GM23338 (cell line): ENCODE measurements at regions not wholly inside any gene's neighbourhood (a gene's known extent, or its start where the extent isn't known, plus 50 kb on each side); places are given as distances from the start of the nearest gene placed in this dataset.

ENCODE experiments used
- ATAC-seq: fragments of 200-7000 bp; cut with Tn5 transposase; 3 replicates; pipeline ENCODE4 v1.9.1; 2020
- DNase-seq: peaks from one replicate; pipeline ENCODE4 v3.0.0-alpha.2; 2015; ENCODE audit warnings: low spot score
- H2AFZ ChIP-seq: fragments of 200-600 bp; sonication (generic); 2 replicates; pipeline ENCODE4 v1.8.0; 2016; ENCODE audit warnings: antibody characterized with exemption, mild to moderate bottlenecking, moderate library complexity
- H3F3A ChIP-seq: fragments of 200-600 bp; sonication (generic); replicated peaks from 2 replicates; pipeline ENCODE4 v1.8.0; 2017; ENCODE audit warnings: antibody characterized with exemption, mixed run types, low read depth
- H3K27ac ChIP-seq: fragments of 200-600 bp; sonication (generic); 2 replicates; pipeline ENCODE4 v1.6.1; 2016; ENCODE audit warnings: low read depth
- H3K27me3 ChIP-seq: fragments of 200-600 bp; sonication (generic); 2 replicates; pipeline ENCODE4 v1.8.0; 2016; ENCODE audit warnings: mild to moderate bottlenecking, mixed run types, moderate library complexity; ENCODE audit not compliant: insufficient read depth
- H3K36me3 ChIP-seq: fragments of 200-600 bp; sonication (generic); 2 replicates; pipeline ENCODE4 v1.8.0; 2016; ENCODE audit warnings: mild to moderate bottlenecking; ENCODE audit not compliant: insufficient read depth
- H3K4me1 ChIP-seq: fragments of 200-600 bp; sonication (generic); 2 replicates; pipeline ENCODE4 v1.8.0; 2016; ENCODE audit warnings: mild to moderate bottlenecking, moderate library complexity; ENCODE audit not compliant: insufficient read depth
- H3K4me2 ChIP-seq: fragments of 200-600 bp; sonication (generic); 2 replicates; pipeline ENCODE4 v1.7.1; 2017; ENCODE audit warnings: mixed run types
- H3K4me3 ChIP-seq: fragments of 200-600 bp; sonication (generic); 2 replicates; pipeline ENCODE4 v1.6.1; 2016; ENCODE audit warnings: mixed run types
- H3K79me2 ChIP-seq: fragments of 200-600 bp; sonication (generic); replicated peaks from 2 replicates; pipeline ENCODE4 v1.8.0; 2017; ENCODE audit warnings: mild to moderate bottlenecking; ENCODE audit not compliant: insufficient read depth
- H3K9me2 ChIP-seq: fragments of 200-600 bp; sonication (generic); 2 replicates; pipeline ENCODE4 v1.8.0; 2017; ENCODE audit not compliant: insufficient read depth
- H4K20me1 ChIP-seq: fragments of 200-600 bp; sonication (generic); replicated peaks from 2 replicates; pipeline ENCODE4 v1.8.0; 2017; ENCODE audit warnings: mild to moderate bottlenecking; ENCODE audit not compliant: insufficient read depth
- H3K27ac Mint-ChIP-seq: 2 replicates; pipeline ENCODE4 v1.8.0; 2020; ENCODE audit warnings: inconsistent platforms, mild to moderate bottlenecking, moderate library complexity, mixed read lengths
- H3K27me3 Mint-ChIP-seq: 3 replicates; pipeline ENCODE4 v1.8.0; 2022; ENCODE audit warnings: low read depth, mild to moderate bottlenecking, moderate library complexity, mixed read lengths, inconsistent platforms; ENCODE audit not compliant: insufficient read depth, poor library complexity
- H3K36me3 Mint-ChIP-seq: 3 replicates; pipeline ENCODE4 v1.8.0; 2021; ENCODE audit warnings: low read depth, mild to moderate bottlenecking, inconsistent platforms, moderate library complexity, mixed read lengths
- H3K4me1 Mint-ChIP-seq: 3 replicates; pipeline ENCODE4 v1.8.0; 2020; ENCODE audit warnings: mild to moderate bottlenecking, inconsistent platforms, mixed read lengths
- H3K4me3 Mint-ChIP-seq: 3 replicates; pipeline ENCODE4 v1.8.0; 2021; ENCODE audit warnings: moderate library complexity, mild to moderate bottlenecking, inconsistent platforms, mixed read lengths
- H3K9me3 Mint-ChIP-seq: 3 replicates; pipeline ENCODE4 v1.8.0; 2020; ENCODE audit warnings: moderate library complexity, mild to moderate bottlenecking, inconsistent platforms, mixed read lengths
- CREB1 ChIP-seq: fragments of 250-450 bp; sonication (Bioruptor Pico); IDR thresholded peaks from 2 replicates; pipeline ENCODE4 v1.5.0; 2020; ENCODE audit warnings: low read depth, mild to moderate bottlenecking, moderate library complexity
- ETS1 ChIP-seq: IDR thresholded peaks from 2 replicates; pipeline ENCODE4 v1.6.1; 2016; ENCODE audit warnings: antibody characterized with exemption
- EZH2 ChIP-seq: fragments of 200-600 bp; sonication (generic); IDR thresholded peaks from one replicate; pipeline ENCODE4 v1.8.0; 2017; ENCODE audit warnings: antibody characterized with exemption, mild to moderate bottlenecking, low read depth; ENCODE audit not compliant: unreplicated experiment
- EZH2phosphoT487 ChIP-seq: fragments of 200-600 bp; sonication (generic); IDR thresholded peaks from one replicate; pipeline ENCODE4 v1.8.1; 2018; ENCODE audit warnings: antibody characterized with exemption; ENCODE audit not compliant: unreplicated experiment
- JUNB ChIP-seq: IDR thresholded peaks from one replicate; pipeline ENCODE4 v1.6.1; 2016; ENCODE audit warnings: antibody characterized with exemption; ENCODE audit not compliant: unreplicated experiment
- NANOG ChIP-seq: IDR thresholded peaks from 2 replicates; pipeline ENCODE4 v1.6.1; 2016; ENCODE audit warnings: antibody characterized with exemption, borderline replicate concordance
- POLR2AphosphoS5 ChIP-seq: IDR thresholded peaks from 2 replicates; pipeline ENCODE4 v1.6.1; 2016; ENCODE audit warnings: antibody characterized with exemption, low read depth
- STAT1 ChIP-seq: IDR thresholded peaks from one replicate; pipeline ENCODE4 v1.6.1; 2016; ENCODE audit warnings: antibody characterized with exemption; ENCODE audit not compliant: unreplicated experiment
- ZNF114 ChIP-seq: fragments of 250-450 bp; sonication (Bioruptor Pico); IDR thresholded peaks from 2 replicates; pipeline ENCODE4 v1.5.0; 2020; ENCODE audit warnings: mild to moderate bottlenecking, moderate library complexity
- ZNF331 ChIP-seq: fragments of 250-450 bp; sonication (Bioruptor Pico); IDR thresholded peaks from 2 replicates; pipeline ENCODE4 v1.5.0; 2020; ENCODE audit warnings: low read depth, mild to moderate bottlenecking, moderate library complexity
- TF ChIP-seq, protein P1 (sequence below), 2 experiments: fragments of 200-600 bp in 1 of 2; sonication (generic) in 1 of 2; conservative IDR thresholded peaks; 2 replicates each; pipeline versions ENCODE4 v1.5.1 to v1.6.1; 2016 to 2017; ENCODE audit warnings: antibody characterized with exemption in 2 of 2, low read depth in 2 of 2, mild to moderate bottlenecking in 2 of 2, moderate library complexity in 1 of 2
- TF ChIP-seq, protein P2 (sequence below): fragments of 250-450 bp; sonication (Bioruptor Pico); IDR thresholded peaks from 2 replicates; pipeline ENCODE4 v1.5.0; 2020; ENCODE audit warnings: mild to moderate bottlenecking, moderate library complexity
- TF ChIP-seq, protein P3 (sequence below): IDR thresholded peaks from one replicate; pipeline ENCODE4 v1.6.1; 2018; ENCODE audit warnings: antibody characterized with exemption; ENCODE audit not compliant: unreplicated experiment

DNA sequence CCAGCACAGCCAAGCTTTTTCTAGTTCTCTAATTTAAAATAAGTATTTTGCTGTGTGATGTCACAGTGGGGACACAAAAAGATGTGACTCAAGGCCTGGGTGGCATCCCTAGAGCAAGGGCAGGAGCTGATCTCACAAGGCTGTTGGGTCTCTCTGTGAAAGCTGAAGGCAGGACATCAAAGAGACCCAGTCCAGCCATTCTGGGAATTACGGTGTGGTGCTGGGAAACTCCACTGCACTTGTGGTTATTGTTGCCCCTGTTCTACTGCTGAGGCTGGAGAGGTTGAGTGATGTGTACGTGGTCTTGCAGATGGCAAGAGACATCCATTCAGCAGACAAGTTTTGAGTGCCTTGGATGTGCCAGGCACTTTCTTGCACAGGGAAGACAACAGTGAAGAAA lies 352.9 kb downstream of the CYRIA start:
- no peak overlapping the region for H3K4me3 Mint-ChIP-seq
- no peak overlapping the region for H3K27ac ChIP-seq
- no peaks in the 10 kb centered on the region for H3K79me2 ChIP-seq
- no peak overlapping the region for H2AFZ ChIP-seq
- no peaks in the 10 kb centered on the region for H3K9me2 ChIP-seq
- H3K27ac Mint-ChIP-seq = no peak overlapping the region
- H4K20me1 ChIP-seq = no peaks in the 10 kb centered on the region
- no peaks in the 10 kb centered on the region for H3K4me1 ChIP-seq
- DNase-seq (no peak), ATAC-seq (no peak)
- H3K4me2 ChIP-seq = no peak overlapping the region
- no peaks in the 10 kb centered on the region for H3K36me3 ChIP-seq
- no peaks in the 10 kb centered on the region for H3K27me3 ChIP-seq
- no peak overlapping the region for H3K4me3 ChIP-seq
- H3K27me3 Mint-ChIP-seq = peaks cover 4% of the 10 kb centered on the region
- H3K9me3 Mint-ChIP-seq = no peaks in the 10 kb centered on the region
- TF ChIP-seq, protein P1, sequence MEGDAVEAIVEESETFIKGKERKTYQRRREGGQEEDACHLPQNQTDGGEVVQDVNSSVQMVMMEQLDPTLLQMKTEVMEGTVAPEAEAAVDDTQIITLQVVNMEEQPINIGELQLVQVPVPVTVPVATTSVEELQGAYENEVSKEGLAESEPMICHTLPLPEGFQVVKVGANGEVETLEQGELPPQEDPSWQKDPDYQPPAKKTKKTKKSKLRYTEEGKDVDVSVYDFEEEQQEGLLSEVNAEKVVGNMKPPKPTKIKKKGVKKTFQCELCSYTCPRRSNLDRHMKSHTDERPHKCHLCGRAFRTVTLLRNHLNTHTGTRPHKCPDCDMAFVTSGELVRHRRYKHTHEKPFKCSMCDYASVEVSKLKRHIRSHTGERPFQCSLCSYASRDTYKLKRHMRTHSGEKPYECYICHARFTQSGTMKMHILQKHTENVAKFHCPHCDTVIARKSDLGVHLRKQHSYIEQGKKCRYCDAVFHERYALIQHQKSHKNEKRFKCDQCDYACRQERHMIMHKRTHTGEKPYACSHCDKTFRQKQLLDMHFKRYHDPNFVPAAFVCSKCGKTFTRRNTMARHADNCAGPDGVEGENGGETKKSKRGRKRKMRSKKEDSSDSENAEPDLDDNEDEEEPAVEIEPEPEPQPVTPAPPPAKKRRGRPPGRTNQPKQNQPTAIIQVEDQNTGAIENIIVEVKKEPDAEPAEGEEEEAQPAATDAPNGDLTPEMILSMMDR (conservative IDR thresholded peaks at IDR 0.05; ENCODE audit: low read depth in 2 of 2) = no peak
- TF ChIP-seq ZNF331 (CRISPR knock-in tag) (no peak), POLR2AphosphoS5 (no peak), STAT1 (no peak), ZNF114 (CRISPR knock-in tag) (no peak), EZH2phosphoT487 (no peak), CREB1 (CRISPR knock-in tag) (no peak), NANOG (no peak), JUNB (no peak), EZH2 (no peak), ETS1 (no peak)
- TF ChIP-seq, protein P2, sequence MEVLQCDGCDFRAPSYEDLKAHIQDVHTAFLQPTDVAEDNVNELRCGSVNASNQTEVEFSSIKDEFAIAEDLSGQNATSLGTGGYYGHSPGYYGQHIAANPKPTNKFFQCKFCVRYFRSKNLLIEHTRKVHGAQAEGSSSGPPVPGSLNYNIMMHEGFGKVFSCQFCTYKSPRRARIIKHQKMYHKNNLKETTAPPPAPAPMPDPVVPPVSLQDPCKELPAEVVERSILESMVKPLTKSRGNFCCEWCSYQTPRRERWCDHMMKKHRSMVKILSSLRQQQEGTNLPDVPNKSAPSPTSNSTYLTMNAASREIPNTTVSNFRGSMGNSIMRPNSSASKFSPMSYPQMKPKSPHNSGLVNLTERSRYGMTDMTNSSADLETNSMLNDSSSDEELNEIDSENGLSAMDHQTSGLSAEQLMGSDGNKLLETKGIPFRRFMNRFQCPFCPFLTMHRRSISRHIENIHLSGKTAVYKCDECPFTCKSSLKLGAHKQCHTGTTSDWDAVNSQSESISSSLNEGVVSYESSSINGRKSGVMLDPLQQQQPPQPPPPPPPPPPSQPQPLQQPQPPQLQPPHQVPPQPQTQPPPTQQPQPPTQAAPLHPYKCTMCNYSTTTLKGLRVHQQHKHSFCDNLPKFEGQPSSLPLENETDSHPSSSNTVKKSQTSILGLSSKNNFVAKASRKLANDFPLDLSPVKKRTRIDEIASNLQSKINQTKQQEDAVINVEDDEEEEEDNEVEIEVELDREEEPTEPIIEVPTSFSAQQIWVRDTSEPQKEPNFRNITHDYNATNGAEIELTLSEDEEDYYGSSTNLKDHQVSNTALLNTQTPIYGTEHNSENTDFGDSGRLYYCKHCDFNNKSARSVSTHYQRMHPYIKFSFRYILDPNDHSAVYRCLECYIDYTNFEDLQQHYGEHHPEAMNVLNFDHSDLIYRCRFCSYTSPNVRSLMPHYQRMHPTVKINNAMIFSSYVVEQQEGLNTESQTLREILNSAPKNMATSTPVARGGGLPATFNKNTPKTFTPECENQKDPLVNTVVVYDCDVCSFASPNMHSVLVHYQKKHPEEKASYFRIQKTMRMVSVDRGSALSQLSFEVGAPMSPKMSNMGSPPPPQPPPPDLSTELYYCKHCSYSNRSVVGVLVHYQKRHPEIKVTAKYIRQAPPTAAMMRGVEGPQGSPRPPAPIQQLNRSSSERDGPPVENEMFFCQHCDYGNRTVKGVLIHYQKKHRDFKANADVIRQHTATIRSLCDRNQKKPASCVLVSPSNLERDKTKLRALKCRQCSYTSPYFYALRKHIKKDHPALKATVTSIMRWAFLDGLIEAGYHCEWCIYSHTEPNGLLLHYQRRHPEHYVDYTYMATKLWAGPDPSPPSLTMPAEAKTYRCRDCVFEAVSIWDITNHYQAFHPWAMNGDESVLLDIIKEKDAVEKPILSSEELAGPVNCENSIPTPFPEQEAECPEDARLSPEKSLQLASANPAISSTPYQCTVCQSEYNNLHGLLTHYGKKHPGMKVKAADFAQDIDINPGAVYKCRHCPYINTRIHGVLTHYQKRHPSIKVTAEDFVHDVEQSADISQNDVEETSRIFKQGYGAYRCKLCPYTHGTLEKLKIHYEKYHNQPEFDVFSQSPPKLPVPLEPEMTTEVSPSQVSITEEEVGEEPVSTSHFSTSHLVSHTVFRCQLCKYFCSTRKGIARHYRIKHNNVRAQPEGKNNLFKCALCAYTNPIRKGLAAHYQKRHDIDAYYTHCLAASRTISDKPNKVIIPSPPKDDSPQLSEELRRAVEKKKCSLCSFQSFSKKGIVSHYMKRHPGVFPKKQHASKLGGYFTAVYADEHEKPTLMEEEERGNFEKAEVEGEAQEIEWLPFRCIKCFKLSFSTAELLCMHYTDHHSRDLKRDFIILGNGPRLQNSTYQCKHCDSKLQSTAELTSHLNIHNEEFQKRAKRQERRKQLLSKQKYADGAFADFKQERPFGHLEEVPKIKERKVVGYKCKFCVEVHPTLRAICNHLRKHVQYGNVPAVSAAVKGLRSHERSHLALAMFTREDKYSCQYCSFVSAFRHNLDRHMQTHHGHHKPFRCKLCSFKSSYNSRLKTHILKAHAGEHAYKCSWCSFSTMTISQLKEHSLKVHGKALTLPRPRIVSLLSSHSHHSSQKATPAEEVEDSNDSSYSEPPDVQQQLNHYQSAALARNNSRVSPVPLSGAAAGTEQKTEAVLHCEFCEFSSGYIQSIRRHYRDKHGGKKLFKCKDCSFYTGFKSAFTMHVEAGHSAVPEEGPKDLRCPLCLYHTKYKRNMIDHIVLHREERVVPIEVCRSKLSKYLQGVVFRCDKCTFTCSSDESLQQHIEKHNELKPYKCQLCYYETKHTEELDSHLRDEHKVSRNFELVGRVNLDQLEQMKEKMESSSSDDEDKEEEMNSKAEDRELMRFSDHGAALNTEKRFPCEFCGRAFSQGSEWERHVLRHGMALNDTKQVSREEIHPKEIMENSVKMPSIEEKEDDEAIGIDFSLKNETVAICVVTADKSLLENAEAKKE = no peak
- TF ChIP-seq, protein P3, sequence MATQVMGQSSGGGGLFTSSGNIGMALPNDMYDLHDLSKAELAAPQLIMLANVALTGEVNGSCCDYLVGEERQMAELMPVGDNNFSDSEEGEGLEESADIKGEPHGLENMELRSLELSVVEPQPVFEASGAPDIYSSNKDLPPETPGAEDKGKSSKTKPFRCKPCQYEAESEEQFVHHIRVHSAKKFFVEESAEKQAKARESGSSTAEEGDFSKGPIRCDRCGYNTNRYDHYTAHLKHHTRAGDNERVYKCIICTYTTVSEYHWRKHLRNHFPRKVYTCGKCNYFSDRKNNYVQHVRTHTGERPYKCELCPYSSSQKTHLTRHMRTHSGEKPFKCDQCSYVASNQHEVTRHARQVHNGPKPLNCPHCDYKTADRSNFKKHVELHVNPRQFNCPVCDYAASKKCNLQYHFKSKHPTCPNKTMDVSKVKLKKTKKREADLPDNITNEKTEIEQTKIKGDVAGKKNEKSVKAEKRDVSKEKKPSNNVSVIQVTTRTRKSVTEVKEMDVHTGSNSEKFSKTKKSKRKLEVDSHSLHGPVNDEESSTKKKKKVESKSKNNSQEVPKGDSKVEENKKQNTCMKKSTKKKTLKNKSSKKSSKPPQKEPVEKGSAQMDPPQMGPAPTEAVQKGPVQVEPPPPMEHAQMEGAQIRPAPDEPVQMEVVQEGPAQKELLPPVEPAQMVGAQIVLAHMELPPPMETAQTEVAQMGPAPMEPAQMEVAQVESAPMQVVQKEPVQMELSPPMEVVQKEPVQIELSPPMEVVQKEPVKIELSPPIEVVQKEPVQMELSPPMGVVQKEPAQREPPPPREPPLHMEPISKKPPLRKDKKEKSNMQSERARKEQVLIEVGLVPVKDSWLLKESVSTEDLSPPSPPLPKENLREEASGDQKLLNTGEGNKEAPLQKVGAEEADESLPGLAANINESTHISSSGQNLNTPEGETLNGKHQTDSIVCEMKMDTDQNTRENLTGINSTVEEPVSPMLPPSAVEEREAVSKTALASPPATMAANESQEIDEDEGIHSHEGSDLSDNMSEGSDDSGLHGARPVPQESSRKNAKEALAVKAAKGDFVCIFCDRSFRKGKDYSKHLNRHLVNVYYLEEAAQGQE = no peak
- no peaks in the 10 kb centered on the region for H3K36me3 Mint-ChIP-seq
- peaks cover under 1% of the 10 kb centered on the region; the same call in 2 of the 3 replicates for H3K4me1 Mint-ChIP-seq
- H3F3A ChIP-seq = no peaks in the 10 kb centered on the region
